ENCODE measurements at regions not wholly inside any gene's neighbourhood (a gene's known extent, or its start where the extent isn't known, plus 50 kb on each side); places are given as distances from the start of the nearest gene placed in this dataset.

DNA sequence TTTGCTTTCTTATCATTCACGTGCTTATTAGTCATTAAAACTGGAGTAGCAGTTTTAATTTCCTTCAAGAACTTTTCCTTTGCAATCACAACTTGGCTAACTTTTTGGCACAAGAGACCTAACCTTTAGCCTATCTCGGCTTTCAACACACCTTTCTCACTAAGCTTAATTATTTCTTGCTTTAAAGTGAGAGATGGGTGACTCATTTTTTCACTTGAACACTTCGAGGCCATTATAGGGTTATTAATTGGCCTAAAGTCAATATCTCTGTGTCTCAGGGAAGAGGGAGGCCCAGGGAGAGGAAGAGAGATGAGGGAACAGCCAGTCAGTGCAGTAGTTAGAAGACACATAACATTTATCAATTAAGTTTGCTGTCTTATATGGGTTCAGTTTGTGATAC is 289.8 kb downstream of the RBM43 start:
- DNase-seq: no peak

DNA sequence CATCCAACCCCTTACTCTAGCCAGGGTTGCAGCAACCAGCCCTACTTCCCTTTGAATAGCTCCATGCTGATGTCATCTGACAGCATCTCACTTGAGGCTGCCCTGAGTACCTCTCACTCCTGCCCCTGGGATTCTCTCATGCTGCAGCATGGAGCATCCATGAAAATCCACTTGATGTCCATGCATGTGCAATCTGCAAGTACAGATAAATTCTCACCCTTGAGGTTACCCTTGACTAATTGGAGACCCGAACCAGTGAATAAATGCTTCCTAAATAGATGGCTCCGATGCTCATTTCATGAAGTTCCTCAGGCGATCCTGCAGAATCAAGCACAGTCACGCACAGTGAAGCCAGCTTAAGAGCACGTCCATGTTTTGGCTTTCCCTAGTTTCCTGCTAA is 298.3 kb downstream of the RBM43 start:
- no peak for DNase-seq

DNA sequence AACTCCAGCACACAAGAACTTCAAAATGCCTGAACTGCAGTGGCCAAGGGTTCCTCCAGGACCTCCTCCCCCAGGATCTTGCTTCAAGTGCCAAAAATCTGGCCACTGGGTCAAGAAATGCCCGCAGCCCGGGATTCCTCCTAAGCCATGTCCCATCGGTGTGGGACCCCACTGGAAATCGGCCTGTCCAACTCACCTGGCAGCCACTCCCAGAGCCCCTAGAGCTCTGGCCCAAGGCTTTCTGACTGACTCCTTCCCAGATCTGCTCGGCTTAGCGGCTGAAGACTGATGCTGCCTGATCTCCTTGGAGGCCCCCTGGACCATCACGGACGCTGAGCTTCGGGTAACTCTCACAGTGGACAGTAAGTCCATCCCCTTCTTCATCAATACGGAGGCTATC is 306.4 kb downstream of the RBM43 start:
- DNase-seq: no peak

DNA sequence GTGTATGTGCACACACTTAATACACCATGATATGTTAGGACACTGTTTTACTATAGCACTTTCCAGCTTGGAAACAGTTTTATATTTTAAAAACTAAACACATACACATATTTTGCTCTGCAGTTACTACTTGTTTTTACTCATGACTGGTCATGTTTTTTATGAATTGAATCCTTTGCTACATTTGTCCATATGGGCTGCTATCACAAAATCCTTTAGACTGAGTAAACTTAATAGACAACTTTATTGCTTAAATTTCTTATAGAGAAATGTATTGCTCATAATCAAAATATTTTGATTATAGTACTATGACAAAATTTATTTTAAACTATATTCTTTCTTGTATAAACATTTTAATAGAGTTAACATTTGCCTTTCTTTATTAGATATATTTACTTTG is 314.8 kb downstream of the RBM43 start:
- no peak for DNase-seq

DNA sequence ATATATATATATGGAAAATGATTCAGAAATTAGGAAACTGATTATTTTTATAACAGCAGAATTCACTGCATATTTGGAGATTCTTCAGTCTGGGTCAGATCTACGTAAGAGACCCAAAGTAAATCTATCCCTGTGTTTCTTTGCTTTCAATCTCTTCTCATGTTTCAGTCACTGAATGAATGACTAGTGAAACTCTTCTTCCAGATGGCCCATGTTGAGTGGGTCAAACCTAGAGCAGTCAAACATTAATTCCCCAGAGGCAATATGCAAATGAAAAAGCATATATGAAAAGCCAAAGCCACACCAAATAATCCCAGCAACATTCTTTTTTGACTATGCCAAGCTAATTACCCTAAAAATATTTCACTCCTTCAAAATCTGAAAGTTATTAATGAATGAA is 317.3 kb downstream of the RBM43 start:
- no peak for DNase-seq

DNA sequence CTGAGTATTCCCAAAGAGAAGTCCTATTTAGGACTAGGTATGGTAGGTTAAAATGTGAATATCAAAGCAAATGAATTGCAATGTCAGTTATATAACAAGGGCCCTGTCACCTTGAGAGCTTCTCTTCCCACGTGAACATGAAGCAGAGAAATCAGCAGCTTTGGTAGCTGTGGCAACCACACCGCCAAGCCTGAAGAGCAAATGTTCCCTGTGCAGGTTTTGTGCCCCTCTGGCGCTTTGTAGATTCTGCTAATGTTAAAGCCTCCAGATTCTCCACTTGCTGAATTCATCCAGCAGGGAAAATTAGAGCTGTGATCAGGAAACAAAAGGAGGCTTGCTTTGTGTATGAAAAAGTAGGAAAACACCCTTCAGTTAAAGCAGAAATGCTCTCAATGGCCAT is 322.6 kb downstream of the RBM43 start:
- DNase-seq: no peak

DNA sequence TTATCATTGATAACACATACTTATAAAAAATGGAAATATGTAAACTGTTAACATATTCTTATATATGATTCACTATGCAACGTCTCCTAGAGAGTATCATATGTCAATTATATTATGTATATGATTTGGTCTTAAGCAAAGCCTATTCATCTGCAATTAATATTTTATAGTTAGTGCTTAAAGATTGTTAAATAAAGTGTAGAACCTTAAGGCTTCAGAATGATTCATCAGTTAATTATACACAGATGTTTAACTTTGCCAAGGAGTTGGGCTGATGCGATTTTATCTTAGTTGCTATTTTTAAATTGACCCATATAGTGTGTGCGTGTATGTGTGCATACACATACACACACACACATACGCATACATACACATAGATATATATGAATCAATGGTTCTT is 323.1 kb downstream of the RBM43 start:
- DNase-seq: no peak

DNA sequence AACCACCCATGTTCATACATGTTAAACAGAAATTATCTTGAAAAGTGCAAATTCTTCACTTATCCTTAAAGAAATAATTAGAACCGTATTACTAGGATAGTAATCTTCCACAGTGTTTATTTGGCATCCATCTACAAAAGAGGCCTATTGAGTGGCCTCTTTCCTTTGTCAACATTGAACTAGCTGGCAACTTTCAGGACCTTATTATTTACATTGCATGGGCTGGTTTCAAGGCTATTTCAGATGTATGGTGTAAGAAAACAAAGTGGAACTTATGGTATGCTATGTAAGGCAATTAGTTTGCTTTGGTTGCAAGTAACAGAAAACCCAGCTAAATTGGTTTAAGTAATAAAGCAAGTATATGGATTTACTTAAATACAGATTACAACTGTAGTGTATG is 324.6 kb downstream of the RBM43 start:
- DNase-seq: no peak

DNA sequence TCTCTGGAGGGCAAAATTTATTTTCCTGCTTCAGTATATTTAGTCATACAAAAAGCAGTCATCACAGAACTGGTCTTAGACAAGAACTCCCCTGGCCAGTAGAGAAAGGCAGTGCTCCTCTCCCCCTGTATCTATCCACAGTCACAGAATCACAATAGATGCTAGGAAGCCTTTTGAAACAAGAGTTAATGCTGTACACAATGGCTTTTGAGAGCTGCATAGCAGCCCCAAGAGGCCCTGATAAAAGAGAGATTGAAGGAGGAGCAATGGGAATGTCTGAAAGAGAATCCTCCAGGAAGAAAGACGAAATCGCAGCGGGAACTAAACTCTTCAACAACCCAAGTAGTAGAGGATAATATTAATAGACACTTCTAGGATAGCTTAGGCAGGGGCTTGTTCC is 330.2 kb downstream of the RBM43 start:
- DNase-seq: no peak

DNA sequence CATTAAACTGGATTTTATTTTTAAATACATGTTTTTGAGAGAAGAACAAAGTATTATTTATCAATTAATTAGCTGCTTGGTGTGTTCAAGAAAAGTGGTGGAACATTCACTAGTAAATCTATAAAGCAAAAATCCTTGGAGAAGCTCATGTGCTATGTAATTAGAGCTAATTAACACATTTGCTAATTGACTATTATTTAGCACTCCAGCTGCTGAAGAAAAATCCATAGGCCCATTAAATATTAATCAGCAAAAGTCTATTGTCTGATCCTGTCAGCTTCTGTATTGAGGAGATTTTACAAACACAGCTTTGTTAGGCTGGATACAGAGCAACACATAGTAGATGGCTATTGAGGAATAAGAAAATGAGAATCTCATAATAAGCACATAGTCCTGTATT is 336.1 kb downstream of the RBM43 start:
- no peak for DNase-seq

DNA sequence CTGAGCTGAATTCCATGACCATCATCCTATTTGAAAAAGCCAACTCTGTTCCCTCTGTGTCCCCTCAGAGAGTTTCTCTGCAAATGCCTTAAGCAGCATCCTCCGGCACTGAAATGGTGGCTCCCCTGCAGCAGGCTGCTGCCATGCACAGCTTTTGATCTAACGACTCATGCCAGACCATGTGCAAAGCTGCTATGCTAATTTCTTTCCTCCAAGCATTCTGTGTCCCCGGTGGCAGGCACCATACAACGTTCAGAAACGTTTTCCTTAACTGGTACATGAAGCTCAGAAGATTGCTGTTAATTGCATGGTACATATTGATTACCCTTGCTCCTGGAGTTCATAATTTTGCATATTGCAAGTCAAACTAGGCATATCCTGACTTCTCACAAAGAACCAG is 336.8 kb downstream of the RBM43 start:
- DNase-seq: no peak

DNA sequence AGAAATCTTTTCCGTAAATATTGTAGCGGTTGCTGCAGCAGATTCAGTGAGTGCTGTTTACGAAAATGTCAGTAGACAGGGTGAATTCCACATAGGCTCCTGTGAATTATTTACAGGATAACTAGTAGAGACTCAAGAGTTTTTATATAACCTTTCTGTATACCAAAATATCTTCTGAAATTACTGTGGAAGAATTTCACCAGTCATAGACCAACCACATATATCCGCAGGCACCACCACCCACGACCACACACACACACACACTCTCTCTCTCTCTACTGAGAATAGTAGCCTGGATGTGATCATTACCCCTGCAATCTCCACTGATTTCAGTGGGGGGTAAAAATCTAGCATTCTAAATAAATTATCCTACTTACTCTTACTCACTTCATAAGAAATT is 341.8 kb downstream of the RBM43 start:
- no peak for DNase-seq

DNA sequence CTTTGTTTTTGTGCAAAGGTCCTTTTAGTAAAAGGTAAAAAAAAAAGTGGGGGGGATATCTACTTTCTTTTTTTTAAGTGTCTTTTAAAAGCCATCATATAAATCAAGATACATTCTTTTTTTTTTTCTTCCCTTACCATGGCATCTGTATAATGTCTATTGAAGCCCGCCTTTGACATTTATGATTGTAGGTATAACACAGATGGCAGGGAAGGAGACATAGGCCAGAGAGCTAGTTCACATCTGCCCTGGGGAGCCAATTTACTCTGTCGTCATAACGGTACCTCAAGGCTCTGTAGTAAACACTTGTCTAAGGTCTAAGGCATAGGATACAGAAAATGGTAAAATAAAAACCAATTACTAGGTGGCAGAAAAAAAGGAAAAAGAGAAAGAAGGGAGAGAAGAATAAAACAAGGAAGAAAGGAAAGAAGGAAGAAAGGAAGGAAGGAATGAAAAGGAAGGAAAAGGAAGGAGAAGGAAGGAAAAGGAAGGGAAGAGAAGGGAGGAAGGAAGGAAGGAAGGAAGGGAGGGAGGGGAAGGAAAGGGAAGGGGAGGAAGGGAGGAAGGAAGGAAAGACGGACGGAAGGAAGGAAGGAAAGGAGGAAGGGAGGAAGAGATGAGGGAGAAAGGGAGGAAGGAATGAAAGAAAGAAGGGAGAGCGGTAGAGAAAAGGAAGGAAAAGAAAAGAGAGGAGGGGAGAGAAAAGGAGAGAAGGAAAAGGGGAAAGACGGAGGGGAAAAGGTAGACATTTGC is 343.5 kb downstream of the RBM43 start:
- no peak for DNase-seq

DNA sequence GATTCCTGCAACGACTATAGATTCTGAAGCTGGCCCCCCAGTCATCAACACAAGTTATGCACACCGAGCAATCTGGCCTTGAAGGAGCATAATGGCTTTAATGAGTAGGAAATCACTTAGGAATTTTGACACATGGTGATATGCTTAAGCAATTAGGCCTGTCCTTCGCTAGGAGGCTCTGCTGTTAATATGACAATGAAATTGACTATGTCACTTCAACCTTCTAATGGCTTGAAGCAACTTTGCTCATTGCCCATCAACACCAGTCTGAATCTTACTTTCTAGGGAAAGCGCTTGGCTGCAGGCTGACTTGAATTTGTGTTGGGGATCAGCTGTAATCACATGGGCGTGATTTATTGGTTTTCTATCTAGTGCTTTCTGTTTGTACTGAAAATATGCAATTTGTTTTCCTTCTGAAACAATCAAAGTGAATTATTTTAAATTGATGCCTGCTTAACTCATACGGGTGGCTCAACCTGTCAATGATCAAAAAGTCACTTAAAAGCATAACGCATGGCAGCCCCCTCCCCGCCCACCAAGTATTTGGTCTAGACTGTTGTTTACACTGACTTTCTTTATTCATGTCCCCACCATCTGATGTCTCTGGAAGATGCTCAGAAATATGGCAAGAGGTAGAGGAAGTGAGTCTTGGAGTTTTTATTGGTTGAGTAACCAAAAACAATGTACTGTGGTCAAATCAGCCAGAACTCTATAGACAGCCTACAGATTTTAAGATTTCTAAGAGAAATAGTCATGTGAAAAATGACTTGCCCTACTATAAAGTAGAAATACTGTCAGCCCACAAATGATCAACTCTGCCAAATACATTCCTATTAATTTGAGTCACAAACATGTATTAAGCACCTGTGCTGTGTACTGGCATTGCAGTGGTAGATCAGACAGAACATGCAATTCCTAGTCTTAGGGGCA is 344.9 kb downstream of the RBM43 start:
- DNase-seq: no peak

DNA sequence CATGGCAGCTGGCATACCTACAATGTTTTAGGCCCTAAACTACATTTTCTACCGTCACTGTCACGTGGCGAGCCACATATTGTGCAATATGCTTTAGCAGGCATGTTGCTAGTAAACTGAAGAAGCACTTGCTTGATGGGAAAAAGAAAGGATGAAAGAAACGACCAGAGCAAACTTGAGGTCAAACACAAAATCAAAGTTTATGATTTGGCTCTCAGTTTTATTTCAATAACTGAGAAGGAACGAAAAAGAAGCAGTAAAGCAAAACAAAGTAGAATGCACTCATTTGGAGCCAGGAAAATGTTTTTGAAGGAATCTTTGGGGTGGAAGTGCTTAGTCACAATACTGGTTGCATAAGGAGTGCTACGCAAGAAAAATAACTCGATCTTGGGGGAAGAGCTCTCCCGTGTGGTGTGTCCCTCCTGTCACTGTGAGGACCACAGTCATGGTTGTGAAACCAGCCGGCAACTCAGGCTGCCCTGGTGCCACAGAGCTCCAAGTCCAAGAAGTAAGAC is 349.8 kb downstream of the RBM43 start:
- no peak for DNase-seq

DNA sequence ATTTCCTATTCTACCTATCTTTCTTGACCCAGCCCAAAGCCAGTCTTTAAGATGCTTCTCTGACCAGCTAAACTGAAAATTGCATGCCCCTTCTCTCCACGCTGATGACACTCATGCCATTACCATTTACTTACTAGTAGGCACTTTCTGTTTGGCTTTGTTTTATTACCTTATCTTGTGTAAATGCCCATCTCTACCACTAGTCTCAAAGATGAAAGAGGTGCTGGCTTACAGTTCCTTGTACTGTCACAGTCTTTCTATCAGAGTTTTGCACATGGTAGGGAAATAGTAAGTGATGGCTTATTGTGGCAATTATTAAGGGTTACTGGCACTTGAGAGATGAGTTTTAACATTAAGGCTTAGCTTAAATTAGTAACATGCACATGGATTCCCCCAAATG is 352.1 kb downstream of the RBM43 start:
- DNase-seq: no peak

DNA sequence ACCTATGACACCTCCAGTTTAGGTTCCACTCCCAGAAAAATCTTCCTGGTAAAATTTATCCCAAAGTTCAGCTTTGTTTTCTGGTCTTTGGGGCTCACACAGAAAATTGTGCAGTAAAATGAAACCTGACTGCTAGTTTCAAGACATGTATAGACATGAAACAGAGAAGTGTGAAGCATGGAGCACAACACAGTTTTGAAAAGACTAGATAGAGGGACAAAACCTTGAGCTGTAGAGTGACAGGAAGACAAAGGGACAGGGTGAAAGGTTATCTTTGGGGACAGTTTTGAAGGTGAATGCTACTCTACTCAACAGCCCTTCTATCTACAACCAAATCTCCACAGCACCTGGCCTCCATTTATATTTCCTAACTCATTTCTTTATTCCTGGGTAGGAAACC is 352.6 kb downstream of the RBM43 start:
- DNase-seq: no peak

DNA sequence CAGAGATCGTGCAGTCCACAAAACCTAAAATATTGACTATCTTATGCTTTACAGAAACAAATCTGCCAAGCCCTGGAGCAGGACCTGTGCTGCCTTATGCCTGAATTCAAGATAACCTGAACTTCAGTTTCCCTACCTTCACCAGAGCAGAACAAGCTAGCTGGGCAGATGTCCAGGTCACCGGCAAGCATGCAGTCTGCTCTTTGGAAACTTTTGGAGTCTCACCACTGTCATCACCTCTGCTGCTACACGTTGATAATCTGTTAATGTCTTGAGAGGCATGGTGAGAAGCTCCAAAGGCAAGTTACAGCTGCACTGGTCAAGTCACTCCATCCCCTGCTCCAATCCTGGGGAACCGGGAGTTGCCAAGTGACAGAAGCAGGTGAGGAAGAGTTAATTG is 354.2 kb downstream of the RBM43 start:
- no peak for DNase-seq

DNA sequence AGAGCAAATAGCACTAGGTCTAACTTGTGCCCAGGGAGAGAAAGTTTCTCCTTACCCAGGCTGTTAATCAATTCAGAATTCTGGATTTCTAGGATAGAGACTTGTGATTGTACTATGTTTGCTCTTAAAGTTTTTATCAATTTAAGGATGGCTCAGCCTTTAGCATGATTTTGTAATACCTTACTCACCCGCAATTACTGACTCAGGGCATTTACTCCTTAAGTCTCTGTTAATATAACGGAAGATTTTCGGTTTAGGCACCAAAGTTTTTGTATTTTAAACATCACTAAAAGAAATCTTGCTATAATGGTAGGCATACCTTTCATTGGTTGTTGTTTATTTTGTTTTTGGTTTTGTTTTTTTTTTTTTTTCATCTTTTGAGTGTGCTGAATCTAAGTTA is 358.2 kb downstream of the RBM43 start:
- DNase-seq: no peak

DNA sequence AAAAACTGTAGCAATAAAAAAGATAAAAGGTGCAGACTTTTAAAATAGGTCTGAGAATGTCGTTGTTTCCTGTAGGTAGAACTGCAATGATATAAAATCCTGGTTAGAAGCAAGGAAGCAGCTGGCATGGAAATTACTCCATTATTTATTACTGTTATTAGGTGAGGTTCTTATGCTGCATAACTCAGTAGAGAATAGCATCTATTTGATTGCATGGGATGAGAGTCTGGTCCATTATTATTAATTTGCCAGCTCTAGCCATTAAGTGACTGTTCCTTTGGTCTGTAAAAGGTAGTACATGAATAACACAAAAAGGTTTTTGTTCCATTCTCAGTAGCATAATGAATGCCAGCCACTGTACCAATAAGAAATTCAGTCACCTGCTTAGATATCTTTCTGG is 358.6 kb downstream of the RBM43 start:
- DNase-seq: no peak

DNA sequence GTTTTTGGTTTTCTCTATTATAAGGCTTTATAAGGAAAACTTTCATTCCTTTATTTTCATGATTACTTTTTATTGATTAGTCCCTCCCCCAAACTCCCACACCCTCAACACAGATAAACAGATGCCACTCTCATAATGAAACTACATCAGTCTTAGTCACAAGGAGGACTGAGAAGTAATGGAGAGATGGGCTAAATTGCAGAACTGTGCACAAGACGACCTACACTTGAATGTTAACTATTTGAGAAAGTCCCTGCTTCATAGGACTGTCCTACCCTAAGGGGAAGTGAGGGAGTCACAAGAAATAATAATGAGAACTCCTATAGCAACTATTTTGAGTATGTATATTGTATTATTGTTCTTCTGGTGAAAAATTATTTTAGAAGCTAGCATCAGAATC is 360.8 kb downstream of the RBM43 start:
- DNase-seq: no peak

DNA sequence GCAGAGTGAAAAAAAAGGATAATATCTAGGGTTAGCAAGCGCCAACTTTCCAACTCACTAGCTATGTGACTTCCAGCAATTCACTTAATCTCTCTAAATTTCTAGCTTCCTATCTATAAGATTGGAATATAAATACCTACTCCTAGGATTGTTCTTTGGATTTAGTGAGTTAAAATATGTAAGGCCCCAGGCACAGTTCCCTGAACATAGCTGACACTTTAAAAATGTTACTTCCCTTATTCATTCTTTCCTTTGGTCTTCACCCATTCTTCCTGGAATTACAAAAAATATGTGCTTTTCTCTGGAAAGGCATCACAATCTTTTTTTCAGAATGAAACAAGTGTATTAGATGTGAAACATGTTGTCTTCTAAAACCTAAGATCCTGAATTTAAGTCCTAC is 365.7 kb downstream of the RBM43 start:
- no peak for DNase-seq

DNA sequence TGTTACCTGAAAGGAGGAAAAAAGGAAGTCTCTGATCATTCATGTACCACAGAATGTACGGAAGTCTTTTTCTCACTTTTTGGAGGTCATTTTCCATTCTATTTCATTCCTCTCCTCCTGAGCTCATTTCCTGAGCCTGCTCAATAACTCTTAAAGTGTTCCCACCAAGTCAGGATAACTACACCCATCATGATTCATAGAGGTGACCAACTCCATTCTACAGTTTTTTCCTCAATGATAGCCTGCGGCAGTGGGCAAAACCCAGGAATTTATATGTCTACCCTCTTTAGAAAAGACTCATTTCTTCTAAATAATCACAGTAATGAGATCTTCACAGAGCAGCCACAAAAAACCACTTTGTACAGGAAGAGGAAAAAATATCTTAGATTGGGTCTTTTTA is 372.5 kb downstream of the RBM43 start:
- DNase-seq: no peak

DNA sequence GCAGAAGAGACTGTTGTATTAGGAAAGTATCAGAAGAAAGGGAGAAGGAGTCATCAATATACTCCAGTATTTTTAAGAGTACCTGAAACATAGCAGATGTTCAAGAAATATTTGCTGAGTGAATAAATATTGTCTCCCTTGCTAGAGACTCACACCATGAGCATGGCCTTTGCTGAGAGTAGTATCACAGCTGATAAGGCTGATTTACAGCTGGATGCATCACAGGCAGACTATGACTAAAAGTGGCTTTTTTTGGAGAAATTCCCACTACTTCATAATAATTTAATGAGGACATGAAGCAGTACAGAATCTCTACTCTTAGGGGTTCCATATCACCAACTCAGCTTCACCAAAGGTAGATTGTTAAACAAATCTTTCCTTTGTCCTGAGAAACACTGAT is 373.3 kb downstream of the RBM43 start:
- no peak for DNase-seq

All from activated T-cell treated with anti-CD3 and anti-CD28 coated beads, Interleukin-2, amount 50 U/mL, for 48 hours (primary cell).